HG02981 (cell line): ENCODE measurements at regions not wholly inside any gene's neighbourhood (a gene's known extent, or its start where the extent isn't known, plus 50 kb on each side); places are given as distances from the start of the nearest gene placed in this dataset.

Experiments
- ATAC-seq: cut with Tn5 transposase; IDR thresholded peaks from one replicate; pipeline ENCODE4 v1.9.1; 2021; ENCODE audit warnings: mild to moderate bottlenecking, moderate library complexity; ENCODE audit not compliant: unreplicated experiment

- ATAC-seq, result no peak
Observed at GRCh38 chr1:204818998-204819397, 51.7 kb upstream of the NFASC start.

GRCh38 chr1:204819495-204819894, 51.2 kb upstream of the NFASC start:
- no peak for ATAC-seq
